ENCODE measurements at regions not wholly inside any gene's neighbourhood (a gene's known extent, or its start where the extent isn't known, plus 50 kb on each side); places are given as distances from the start of the nearest gene placed in this dataset.

DNA sequence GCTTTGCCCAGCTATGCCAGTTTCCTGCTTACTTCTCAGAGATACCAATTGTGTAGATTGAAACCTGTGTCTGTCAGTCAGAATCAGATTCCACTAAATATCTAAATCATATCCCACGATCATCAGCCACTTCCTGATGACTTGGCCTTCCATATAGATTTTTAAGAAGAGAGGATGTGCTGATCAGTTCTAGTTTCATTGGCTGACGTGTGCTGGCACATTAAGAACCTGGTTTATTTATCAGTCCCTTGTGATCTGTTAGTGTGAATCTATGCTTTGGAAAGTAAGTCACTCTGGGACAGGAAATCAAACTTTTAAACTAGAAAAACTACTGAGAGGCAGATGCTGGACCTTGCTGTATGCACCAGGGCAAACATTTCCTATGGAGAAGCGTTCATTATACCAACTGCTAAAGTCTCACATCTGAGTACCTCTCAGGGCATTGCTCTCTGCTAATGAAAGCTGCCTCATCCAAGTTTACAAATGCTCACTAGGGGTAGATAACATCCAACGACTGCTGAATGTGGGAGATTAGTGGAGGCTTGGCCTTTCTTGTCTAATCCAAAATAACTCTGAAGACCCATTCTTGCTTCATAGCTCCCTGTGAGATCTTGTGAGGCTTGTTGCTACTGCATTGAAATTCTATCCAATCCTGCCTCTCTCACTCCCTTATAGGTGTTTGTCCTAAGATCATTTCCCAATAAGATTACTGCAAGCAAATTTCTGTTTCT is 109.1 kb downstream of the ARL4A start:
- no peak for DNase-seq (ENCODE audit: low spot score)
- Mint-ChIP-seq H3K27me3 (peaks cover 0 to 9% of the 10 kb centered on the region in 2 donors), H3K4me1 (ENCODE audit: low read depth in 2 of 2) (no peaks in the 10 kb centered on the region), H3K36me3 (no peaks in the 10 kb centered on the region), H3K9me3 (no peaks in the 10 kb centered on the region), H3K27ac (no peak overlapping the region), H3K4me3 (no peak overlapping the region)
- ATAC-seq, result no peak

DNA sequence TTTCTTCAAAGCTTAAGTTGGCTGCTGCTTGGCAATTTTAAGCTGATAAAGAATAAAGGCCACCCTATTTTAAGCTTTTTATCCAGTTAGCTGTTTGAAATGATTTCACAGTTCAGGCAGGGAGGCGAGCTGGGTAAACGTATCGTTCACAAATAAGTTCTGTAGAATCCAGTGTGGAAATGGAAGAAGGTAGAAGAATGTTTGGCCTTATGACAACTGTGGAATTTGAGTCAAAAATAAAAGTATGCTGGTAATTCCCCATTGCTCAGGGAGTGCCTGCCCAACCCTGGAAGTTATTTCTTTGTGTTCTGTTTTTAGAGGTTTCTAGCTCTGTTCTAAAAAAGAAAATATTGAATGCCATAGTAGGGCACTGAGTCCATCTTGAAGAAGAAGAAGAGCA is 113.1 kb downstream of the ARL4A start:
- no peak for ATAC-seq

DNA sequence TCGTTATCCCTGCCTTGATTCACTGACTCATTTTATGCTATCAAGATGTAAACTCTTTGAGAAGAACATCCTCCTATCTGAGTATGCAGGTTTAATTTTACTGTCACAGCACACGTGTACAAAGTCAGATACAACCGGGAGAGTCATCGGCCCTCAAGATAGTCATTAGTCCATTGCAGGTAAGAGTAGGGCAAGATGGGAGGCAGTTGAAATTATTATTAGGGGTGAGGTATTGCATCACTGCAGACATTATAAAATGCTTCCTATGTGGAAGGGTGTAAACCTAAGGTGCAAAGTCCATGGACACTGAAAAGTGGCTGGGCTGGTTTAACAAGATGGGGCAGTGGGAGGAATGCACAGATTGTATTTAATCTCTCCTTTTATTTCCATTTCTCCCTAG is 113.7 kb downstream of the ARL4A start:
- no peak overlapping the region for H3K27ac Mint-ChIP-seq
- no peaks in the 10 kb centered on the region for H3K9me3 Mint-ChIP-seq
- H3K36me3 Mint-ChIP-seq, result no peaks in the 10 kb centered on the region
- H3K27me3 Mint-ChIP-seq, result peaks cover 0 to 9% of the 10 kb centered on the region in 2 donors
- H3K4me3 Mint-ChIP-seq, result no peak overlapping the region
- no peak for DNase-seq (ENCODE audit: low spot score)
- no peak for ATAC-seq
- no peaks in the 10 kb centered on the region for H3K4me1 Mint-ChIP-seq (ENCODE audit: low read depth in 2 of 2)

More for the DNA sequence above, 113.1 kb downstream of the ARL4A start:
- DNase-seq (ENCODE audit: low spot score), result no peak
- Mint-ChIP-seq H3K4me3 (no peak overlapping the region), H3K27ac (no peak overlapping the region), H3K36me3 (no peaks in the 10 kb centered on the region), H3K27me3 (peaks cover 0 to 9% of the 10 kb centered on the region in 2 donors), H3K4me1 (ENCODE audit: low read depth in 2 of 2) (no peaks in the 10 kb centered on the region), H3K9me3 (no peaks in the 10 kb centered on the region)

DNA sequence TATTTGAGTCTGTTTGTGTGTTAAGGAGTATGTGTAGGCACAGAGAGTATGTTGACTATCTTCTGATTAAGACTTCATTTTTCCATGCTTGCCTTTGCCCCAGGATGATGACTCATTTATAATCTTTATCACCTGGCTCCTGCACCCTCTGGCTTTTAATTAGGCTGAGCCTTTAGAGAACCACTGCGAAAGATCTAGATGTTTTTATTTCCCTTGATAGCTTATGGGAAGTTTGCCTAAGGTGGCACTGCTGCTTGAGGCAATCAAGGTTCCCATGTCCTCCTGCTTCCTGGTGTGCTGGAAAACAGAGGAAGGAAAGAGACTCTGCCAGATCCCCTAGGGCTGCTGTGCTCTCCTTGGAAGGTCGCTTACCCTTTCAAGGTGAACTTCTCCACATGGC is 114.6 kb downstream of the ARL4A start:
- no peak overlapping the region for H3K27ac Mint-ChIP-seq
- H3K36me3 Mint-ChIP-seq, result no peaks in the 10 kb centered on the region
- H3K9me3 Mint-ChIP-seq, result no peaks in the 10 kb centered on the region
- peaks cover 0 to 9% of the 10 kb centered on the region in 2 donors for H3K27me3 Mint-ChIP-seq
- no peak for DNase-seq (ENCODE audit: low spot score)
- no peak for ATAC-seq
- no peak overlapping the region for H3K4me3 Mint-ChIP-seq
- H3K4me1 Mint-ChIP-seq (ENCODE audit: low read depth in 2 of 2), result no peaks in the 10 kb centered on the region

DNA sequence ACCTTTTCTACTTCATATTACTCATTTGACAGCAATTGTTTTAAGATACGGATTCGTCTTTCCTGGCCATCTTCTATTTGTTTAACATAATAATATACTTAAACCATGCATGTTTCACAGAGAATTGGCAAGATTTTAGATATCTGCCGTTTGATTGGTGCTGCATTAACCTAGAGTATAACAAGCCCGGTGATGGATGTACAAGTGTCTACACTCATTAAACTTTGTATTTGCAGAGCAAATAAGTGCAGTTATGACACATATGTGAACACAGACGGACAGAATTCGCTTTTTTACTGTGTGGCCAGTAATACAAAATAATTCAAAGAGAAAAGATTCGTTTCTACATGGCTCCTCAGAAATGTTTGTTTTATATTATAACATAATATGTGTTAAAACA is 116.1 kb downstream of the ARL4A start:
- Mint-ChIP-seq H3K9me3 (no peaks in the 10 kb centered on the region), H3K4me3 (no peak overlapping the region), H3K4me1 (ENCODE audit: low read depth in 2 of 2) (no peaks in the 10 kb centered on the region), H3K27me3 (peaks cover 0 to 9% of the 10 kb centered on the region in 2 donors), H3K36me3 (no peaks in the 10 kb centered on the region), H3K27ac (no peak overlapping the region)
- ATAC-seq, result no peak
- no peak for DNase-seq (ENCODE audit: low spot score)

DNA sequence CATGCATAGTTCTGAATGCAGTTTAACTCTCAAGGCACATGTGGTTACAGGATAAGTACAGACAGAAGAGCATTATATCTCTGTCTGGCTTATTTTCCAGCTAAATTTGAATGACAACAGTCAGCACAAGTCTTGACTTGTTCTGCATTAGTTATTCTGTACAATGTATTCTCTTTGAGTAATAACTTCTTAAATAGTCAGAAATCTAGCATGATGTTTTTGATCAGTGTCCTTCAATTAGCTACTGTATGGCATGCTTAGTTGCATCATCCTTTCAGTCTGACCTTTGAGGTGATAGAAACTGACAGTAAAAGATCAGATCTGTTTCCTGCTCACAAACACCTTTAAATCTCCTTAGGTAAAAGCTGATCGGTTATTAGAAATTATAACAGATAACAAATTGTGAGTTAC is 118.1 kb downstream of the ARL4A start:
- no peak overlapping the region for H3K27ac Mint-ChIP-seq
- DNase-seq (ENCODE audit: low spot score), result no peak
- peaks cover 0 to 9% of the 10 kb centered on the region in 2 donors for H3K27me3 Mint-ChIP-seq
- H3K4me3 Mint-ChIP-seq, result no peak overlapping the region
- H3K36me3 Mint-ChIP-seq, result no peaks in the 10 kb centered on the region
- ATAC-seq, result no peak
- H3K9me3 Mint-ChIP-seq, result no peaks in the 10 kb centered on the region
- H3K4me1 Mint-ChIP-seq (ENCODE audit: low read depth in 2 of 2), result no peaks in the 10 kb centered on the region

DNA sequence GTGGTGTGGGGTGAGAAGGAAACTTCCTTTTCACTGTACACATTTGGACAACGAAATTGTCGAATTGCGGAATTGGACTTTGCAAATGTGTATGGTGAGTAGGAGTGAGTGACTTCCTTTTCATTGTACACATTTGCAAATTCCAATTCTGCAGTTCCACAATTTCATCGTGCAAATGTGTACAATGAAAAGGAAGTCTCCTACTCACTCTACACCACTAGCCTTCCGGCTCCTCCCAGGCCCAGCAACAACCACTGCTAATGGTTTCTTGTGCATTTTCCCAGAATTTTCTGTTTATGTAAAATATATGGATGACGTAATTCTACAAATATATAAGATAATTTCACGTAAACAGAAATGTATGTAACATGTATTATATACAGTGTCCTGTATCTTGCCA is 118.5 kb downstream of the ARL4A start:
- H3K27ac Mint-ChIP-seq, result no peak overlapping the region
- ATAC-seq, result no peak
- peaks cover 0 to 5% of the 10 kb centered on the region in 2 donors for H3K27me3 Mint-ChIP-seq
- H3K9me3 Mint-ChIP-seq, result no peaks in the 10 kb centered on the region
- no peaks in the 10 kb centered on the region for H3K36me3 Mint-ChIP-seq
- no peak overlapping the region for H3K4me3 Mint-ChIP-seq
- DNase-seq (ENCODE audit: low spot score), result no peak
- H3K4me1 Mint-ChIP-seq (ENCODE audit: low read depth in 2 of 2), result no peaks in the 10 kb centered on the region

DNA sequence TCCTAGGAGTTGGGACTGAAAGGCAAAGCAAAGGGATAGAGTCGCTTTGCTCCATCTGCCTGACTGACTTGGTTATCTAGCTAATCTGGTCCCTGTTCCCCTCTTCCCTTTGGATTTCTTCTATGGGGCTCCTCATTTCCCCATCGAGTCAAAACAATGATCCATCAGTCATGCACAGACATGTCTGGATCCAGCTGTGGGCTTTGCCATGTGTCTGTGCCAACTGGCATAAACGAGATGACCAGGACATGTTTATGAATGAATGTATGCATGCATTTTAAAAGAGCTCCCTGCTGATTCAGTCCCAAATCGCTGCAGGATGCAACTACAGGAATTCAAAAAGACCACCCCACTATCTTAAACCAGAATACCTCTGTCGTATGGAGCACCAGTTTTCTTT is 122.0 kb downstream of the ARL4A start:
- Mint-ChIP-seq H3K4me1 (ENCODE audit: low read depth in 2 of 2) (no peaks in the 10 kb centered on the region), H3K36me3 (no peaks in the 10 kb centered on the region), H3K27me3 (no peaks in the 10 kb centered on the region), H3K27ac (no peak overlapping the region), H3K9me3 (no peaks in the 10 kb centered on the region), H3K4me3 (no peak overlapping the region)
- DNase-seq (ENCODE audit: low spot score) (no peak), ATAC-seq (no peak)

DNA sequence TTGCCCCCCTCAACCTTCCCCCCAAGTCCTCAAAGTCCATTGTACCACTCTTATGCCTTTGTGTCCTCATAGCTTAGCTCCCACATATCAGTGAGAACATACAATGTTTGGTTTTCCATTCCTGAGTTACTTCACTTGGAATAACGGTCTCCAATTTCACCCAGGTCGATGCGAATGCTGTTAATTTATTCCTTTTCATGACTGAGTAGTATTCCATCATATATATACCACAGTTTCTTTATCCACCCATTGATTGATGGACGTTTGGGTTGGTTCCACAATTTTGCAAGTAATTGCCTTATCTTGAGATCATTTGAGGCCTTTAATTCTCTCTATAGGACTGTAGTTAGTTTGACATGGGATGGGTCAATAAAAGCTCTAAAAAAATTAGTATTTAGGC is 124.7 kb downstream of the ARL4A start:
- no peak for ATAC-seq
- no peak overlapping the region for H3K4me3 Mint-ChIP-seq
- no peaks in the 10 kb centered on the region for H3K9me3 Mint-ChIP-seq
- H3K36me3 Mint-ChIP-seq, result no peaks in the 10 kb centered on the region
- DNase-seq (ENCODE audit: low spot score), result no peak
- peaks cover 0 to 1% of the 10 kb centered on the region in 2 donors for H3K27me3 Mint-ChIP-seq
- H3K4me1 Mint-ChIP-seq (ENCODE audit: low read depth in 2 of 2), result no peaks in the 10 kb centered on the region
- H3K27ac Mint-ChIP-seq, result no peak overlapping the region

DNA sequence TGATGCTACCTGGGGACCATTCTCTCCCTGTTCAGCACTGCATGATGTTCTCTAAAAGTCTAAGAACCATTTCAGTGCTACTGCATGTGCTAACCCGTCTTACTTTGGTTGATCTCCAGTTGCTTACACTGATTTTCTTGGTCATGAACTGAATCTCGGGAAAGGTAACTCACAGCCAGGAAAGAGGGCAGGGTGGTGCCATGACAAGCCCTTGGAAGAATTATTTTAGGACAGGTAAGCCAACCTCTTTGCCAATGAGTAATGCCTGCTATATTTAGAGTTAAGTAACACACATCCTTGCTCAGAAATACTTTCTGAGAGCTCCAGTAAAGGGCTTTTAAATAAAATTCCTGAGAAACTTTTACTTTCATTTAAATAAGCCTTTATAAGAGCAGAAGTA is 126.7 kb downstream of the ARL4A start:
- H3K4me1 Mint-ChIP-seq (ENCODE audit: low read depth in 2 of 2), result no peaks in the 10 kb centered on the region
- DNase-seq (ENCODE audit: low spot score) (no peak), ATAC-seq (no peak)
- H3K9me3 Mint-ChIP-seq, result no peaks in the 10 kb centered on the region
- no peaks in the 10 kb centered on the region for H3K36me3 Mint-ChIP-seq
- no peak overlapping the region for H3K27ac Mint-ChIP-seq
- H3K27me3 Mint-ChIP-seq, result peaks cover 5 to 11% of the 10 kb centered on the region in 2 donors
- no peak overlapping the region for H3K4me3 Mint-ChIP-seq

DNA sequence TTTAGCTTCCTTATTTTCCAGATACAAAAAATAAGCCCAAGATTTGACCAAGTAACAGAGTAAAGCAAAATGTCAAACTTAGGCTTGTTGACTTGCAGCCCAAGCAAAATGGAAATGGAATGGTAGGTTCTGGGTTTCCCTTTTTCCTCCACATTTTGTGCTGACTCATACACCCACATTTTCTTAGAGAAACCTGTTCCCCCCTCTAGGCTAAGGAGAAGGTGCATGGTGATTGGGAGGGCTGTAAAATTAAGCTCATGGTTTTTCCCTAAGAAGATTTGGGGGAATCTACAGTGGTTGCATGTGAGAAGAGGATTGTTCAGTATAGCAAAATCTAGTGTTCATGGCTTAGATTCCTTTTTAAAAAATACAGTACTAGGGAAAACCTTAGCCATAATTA is 127.4 kb downstream of the ARL4A start:
- Mint-ChIP-seq H3K4me1 (ENCODE audit: low read depth in 2 of 2) (no peaks in the 10 kb centered on the region), H3K27ac (no peak overlapping the region), H3K9me3 (no peaks in the 10 kb centered on the region), H3K4me3 (no peak overlapping the region), H3K27me3 (peaks cover 5 to 11% of the 10 kb centered on the region in 2 donors), H3K36me3 (no peaks in the 10 kb centered on the region)
- ATAC-seq (no peak), DNase-seq (ENCODE audit: low spot score) (no peak)

DNA sequence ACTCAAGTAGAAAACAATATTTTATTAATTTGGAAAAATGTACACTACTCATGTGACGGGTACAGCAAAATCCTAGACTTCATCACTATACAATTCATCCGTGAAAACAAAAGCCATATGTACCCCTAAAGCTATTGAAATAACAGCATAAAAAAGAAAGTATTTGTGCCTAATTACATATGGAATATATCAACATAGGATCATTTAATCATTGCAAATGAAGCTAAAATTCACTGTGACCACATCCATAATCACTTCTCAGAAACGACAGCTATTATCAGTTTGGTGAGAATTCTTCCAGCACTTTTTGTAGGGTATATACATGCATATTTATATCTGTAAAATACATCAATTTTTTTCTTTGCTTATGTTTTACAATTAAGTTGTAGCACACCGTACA is 128.0 kb downstream of the ARL4A start:
- H3K36me3 Mint-ChIP-seq, result no peaks in the 10 kb centered on the region
- no peak overlapping the region for H3K4me3 Mint-ChIP-seq
- ATAC-seq (no peak), DNase-seq (ENCODE audit: low spot score) (no peak)
- no peaks in the 10 kb centered on the region for H3K4me1 Mint-ChIP-seq (ENCODE audit: low read depth in 2 of 2)
- H3K27me3 Mint-ChIP-seq, result peaks cover 5 to 11% of the 10 kb centered on the region in 2 donors
- H3K9me3 Mint-ChIP-seq, result no peaks in the 10 kb centered on the region
- H3K27ac Mint-ChIP-seq, result no peak overlapping the region

DNA sequence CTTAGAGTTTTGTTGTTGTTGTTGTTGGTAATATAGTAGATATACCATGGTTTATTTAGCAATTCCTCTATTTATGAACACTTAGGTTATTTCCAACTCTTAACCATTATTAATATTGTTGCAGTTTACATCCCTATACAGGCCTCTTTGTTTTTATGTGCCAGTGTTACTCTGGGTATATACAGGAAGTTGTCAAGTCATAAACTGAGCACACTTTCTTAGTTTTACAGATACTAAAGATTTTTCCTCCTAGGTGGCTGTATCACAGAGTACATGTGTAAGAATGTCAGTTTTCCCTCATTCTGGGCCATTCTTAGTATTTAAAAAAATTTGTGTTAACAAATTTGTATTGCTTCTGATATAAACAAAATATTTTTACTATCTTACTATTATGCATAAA is 128.4 kb downstream of the ARL4A start:
- no peak for ATAC-seq
- Mint-ChIP-seq H3K27ac (no peak overlapping the region), H3K27me3 (peaks cover 5 to 11% of the 10 kb centered on the region in 2 donors), H3K4me1 (ENCODE audit: low read depth in 2 of 2) (no peaks in the 10 kb centered on the region), H3K9me3 (no peaks in the 10 kb centered on the region), H3K4me3 (no peak overlapping the region), H3K36me3 (no peaks in the 10 kb centered on the region)
- no peak for DNase-seq (ENCODE audit: low spot score)

DNA sequence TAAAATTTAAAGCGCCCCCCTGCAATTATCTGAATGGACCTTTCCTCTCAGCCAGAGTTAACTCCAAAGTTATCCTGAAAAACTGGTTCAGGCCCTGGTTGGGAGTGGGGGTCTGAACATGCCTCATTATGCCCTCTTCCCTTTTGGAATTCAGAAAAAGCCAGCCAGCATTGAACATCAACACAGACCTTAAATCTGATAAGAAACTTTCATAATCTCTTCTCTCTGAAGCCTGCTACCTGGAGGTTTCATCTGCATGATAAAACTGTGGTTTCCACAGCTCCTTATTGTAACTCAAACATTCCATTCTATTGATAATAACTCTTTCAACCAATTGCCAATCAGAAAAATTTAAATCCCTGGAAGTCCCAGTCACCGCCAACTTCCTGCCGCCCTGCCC is 133.3 kb downstream of the ARL4A start:
- no peaks in the 10 kb centered on the region for H3K4me1 Mint-ChIP-seq (ENCODE audit: low read depth in 2 of 2)
- H3K27me3 Mint-ChIP-seq, result peaks cover 5 to 11% of the 10 kb centered on the region in 2 donors
- DNase-seq (ENCODE audit: low spot score) (no peak), ATAC-seq (no peak)
- H3K9me3 Mint-ChIP-seq, result peaks cover 6% of the 10 kb centered on the region
- no peak overlapping the region for H3K4me3 Mint-ChIP-seq
- H3K27ac Mint-ChIP-seq, result no peak overlapping the region
- no peaks in the 10 kb centered on the region for H3K36me3 Mint-ChIP-seq

DNA sequence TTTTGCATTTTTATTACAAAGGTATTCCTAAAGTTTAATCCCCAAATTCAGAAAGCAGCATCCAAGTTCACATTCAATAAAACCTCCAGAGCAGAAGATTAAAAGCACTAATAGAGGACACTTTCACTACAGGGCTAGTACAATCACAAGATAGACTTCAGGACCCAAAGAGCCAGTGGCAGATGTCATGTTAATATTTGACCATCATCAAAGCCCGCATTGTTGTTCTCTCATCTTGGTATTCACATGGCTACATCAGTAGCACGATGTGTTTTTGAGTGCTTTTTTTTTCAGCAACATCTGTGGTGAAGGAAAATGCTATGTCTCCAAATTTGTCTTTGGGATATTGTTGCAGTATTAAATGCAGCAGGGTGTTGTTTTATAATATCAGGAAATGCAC is 134.3 kb downstream of the ARL4A start:
- no peak overlapping the region for H3K4me3 Mint-ChIP-seq
- H3K4me1 Mint-ChIP-seq (ENCODE audit: low read depth in 2 of 2), result no peaks in the 10 kb centered on the region
- ATAC-seq (no peak), DNase-seq (ENCODE audit: low spot score) (no peak)
- peaks cover 6% of the 10 kb centered on the region for H3K9me3 Mint-ChIP-seq
- peaks cover 5 to 11% of the 10 kb centered on the region in 2 donors for H3K27me3 Mint-ChIP-seq
- H3K27ac Mint-ChIP-seq, result no peak overlapping the region
- no peaks in the 10 kb centered on the region for H3K36me3 Mint-ChIP-seq

Data from natural killer cell treated with Interleukin-12 subunit alpha and Interleukin-12 subunit beta and Interleukin-15 and Interleukin-18, amount 100 ng/mL, for 72 hours (primary cell).